Middle frontal gyrus (tissue), 1 donor: ENCODE measurements at regions not wholly inside any gene's neighbourhood (a gene's known extent, or its start where the extent isn't known, plus 50 kb on each side); places are given as distances from the start of the nearest gene placed in this dataset.
A peak's percentile ranks its signal among the peaks of the same experiment; 100 is the strongest.

ENCODE experiments used
- DNase-seq: peaks from one replicate; pipeline ENCODE4 v3.0.0-alpha.2; 2015; ENCODE audit warnings: low spot score; ENCODE audit errors: extremely low spot score

- no peak for DNase-seq
These were observed 175.7 kb upstream of the POU3F3 start for GRCh38 chr2:104678181-104678580.

DNA sequence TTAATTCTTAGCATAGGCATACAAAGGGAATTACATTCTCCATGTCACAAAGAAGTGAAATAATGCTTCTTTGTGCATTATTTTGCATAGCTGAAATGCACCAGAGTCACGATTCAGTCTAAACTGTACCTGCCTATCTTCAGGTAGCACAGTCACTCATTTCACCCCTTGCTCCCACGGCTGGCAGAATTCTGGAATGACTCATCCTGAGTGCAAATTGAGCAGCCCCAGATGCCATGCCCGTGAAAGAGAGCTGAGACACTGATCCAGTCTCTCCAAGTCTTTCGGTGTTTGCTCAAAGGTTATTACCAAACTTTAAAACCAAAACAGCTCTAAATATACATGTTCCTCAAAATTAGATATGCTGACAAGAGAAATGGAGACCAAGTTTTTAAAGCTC lies 168.3 kb upstream of the POU3F3 start:
- DNase-seq, result no peak

DNA sequence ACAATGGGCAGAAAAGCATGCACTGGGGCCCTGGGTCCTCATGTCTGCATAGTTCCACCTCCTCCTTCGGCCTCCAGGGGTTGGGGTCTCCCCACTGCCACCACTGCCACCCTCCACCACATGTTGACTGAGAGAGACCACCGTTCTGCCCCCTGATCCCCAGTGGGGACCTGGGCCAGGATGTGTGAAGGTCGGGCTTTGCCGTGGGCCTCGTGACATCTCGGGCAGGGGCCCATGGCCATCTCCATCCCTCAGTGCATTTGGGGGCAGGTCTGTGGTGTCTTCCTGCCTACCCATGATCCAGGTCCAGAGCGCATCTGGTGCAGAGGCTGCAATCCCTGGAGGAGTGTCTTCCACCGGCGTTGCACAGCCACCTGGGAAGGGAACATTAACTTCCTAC lies 166.8 kb upstream of the POU3F3 start:
- DNase-seq, result no peak

- no peak for DNase-seq
These were observed 163.5 kb upstream of the POU3F3 start for GRCh38 chr2:104690255-104690984.

DNA sequence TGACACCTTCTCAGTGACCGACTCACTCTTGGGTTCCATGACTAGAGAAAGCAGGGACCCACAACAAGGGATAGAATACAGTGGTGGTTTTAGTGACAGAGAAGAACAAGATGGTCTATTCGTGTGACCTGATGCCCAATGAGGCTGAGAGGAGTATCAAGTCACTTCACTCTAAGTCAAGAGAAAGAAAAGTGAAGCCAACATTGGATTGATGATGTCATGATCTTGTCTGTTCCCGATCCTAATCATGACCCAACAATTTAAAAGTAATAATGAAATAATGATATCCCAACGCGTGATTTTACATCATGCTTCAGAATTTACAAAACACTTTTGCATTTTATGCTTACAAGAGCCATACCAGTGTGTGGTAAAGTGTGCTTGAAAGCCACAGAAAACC lies 155.6 kb upstream of the POU3F3 start:
- DNase-seq, result no peak

DNA sequence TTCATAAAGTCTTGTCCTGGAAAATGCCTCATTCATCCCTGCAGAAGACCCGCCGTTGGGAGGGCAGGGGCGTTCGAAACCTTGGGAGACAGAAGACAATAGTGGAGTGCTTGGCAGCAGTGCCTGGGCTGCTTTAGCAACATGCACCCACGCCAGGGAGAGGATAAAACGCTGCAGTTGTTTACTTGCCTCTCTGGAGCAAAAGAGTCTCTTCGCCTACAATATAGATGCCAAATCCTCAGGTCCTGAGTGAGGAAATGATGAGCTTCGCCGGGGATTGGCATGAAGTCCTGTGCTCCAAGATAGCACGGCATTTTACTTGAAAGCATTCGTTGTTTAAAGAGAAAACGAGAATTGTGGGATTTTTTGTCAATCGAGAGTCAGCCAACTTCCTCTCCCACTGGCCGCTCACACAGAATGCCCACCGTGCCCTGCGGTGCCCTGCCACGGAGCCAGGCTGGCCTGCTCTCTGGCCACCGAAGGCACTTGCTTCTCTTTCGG lies 152.5 kb upstream of the POU3F3 start:
- DNase-seq, result peak; percentile 37

- DNase-seq, result no peak
These were observed 151.7 kb upstream of the POU3F3 start for GRCh38 chr2:104702031-104702850.

DNA sequence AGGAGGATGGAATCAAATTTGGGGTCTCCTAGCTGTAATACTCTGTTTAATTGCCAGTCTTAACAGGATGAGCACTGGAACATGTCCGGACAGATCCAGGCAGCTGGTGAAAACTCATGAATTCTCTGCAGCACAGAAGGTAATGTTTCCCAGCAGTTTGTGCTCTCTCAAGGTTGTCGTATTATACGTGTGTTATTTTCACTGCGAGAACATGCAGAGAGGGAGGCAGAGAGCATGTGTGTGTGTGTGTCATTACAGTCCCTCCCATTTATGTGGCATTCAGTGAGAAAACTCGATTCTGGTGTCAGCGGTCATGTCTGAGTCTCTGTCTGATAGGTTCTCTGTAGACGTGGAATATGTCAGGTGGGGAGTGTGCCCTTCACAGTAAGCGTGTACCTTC lies 150.2 kb upstream of the POU3F3 start:
- DNase-seq, result no peak

DNA sequence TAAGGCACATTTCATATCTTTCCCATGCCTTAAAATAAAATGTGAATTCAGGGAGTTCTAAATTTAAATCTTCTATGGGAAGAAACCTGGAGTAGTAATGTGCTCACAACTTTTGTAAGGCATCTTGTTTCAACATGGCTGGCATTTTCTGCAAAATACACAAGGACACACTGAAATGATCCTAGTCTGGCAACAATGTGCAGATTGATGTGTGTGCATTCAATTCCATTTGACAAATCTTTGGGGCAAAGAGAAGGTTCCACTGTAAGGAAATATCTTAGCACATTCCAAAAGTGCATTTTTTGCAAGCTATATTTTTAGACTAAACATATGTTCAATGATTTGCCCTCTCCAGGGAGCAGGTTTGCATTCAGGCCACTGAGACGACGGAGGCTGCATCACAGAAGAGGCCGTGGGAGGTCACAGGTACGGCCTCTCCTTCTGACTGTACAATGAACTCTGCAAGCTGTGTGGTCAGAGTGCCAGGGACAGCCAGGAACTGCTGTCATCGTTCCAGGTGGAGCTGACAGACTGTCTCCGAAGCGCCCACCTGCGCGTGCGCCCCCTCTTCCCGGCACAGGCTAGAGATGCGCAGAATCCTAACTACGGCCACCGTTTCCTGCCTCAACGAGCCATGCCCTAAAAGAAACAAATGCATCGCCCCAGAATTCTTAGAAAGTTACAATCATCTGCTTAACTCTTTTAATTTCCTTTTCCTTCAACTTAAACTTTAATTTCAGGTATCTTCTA lies 149.2 kb upstream of the POU3F3 start:
- no peak for DNase-seq

DNA sequence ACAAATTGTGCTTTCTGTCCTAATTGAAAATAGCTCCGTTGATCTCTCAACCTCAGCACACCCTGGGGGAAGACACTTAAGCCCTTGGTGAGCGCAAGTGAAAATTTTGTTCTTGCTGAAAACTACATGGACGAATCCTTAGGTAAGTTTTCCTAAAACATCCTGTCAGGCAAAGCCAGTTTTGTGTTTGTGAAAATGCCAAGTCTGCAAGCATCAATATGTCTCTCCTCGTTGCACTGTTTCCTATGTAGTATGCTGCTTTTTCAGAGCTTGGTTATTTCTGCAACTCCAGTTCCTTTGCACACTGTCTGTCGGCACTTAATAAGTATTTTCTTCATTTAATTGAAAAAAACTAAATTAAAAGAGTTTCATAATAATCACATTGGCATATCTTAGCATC lies 146.9 kb upstream of the POU3F3 start:
- DNase-seq, result no peak

DNA sequence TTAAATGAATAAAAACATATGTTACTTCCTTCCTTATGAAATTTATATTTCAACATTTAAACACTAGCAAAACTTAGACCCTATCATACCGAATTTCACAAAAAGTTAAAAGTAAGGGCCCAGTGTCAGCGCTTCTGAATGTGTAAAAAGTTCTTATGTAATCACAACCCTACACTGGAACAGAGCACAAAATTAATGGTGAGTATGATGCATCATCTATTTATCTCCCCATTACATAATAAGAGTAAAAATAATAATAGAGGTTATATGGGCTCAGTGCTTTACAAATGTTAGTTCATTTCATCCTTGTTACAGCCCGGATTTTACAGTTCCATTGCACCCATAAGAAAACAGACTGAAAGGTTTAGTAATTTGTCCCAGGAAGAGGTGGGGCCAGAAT lies 144.9 kb upstream of the POU3F3 start:
- DNase-seq, result no peak

DNA sequence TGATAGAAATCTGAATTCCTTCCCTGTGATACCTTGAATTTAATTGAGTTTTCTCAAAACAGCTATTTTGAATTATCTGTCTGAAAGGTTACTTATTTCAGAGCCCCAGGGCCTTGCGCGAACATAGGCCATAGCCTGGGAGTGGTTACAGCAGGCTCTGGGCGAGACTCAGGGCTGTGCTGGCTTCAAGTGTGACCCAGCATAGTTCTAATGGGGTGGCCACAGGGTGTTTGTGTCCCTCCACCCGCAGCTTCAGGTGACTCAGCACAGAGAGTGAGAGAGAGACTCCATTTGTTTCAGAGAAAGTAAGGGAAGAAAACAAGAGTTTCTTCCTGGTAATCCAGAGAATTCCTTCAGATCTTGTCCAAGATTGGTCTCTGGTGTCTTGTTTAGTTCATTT lies 137.9 kb upstream of the POU3F3 start:
- DNase-seq, result no peak

GRCh38 chr2:104733226-104733943 lies 120.5 kb upstream of the POU3F3 start:
- no peak for DNase-seq

GRCh38 chr2:104734937-104735586 lies 118.9 kb upstream of the POU3F3 start:
- DNase-seq, result no peak

DNA sequence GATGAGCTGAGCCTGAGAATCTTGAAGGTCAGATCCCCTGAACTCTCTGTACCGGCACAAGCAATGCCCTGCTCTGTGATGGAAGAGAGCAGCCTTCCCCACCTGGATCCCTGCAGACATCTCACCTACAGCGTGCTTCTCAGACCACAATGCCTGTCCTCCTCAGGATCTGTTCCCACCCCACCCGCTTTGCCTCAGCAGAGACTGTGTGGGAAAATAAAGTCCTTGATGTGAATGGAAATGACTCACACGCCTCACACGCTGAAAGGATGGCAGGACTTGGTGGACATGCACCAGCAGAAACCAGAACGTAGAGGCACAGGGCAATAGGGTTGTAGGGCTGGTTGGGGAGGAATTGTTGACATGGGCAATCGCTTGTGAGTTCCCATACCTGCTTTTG lies 117.9 kb upstream of the POU3F3 start:
- DNase-seq, result no peak

- DNase-seq, result no peak
These were observed 112.1 kb upstream of the POU3F3 start for GRCh38 chr2:104741860-104742259.

- no peak for DNase-seq
These were observed 109.4 kb upstream of the POU3F3 start for GRCh38 chr2:104744537-104744936.

- no peak for DNase-seq
These were observed 108.1 kb upstream of the POU3F3 start for GRCh38 chr2:104745846-104746245.

DNA sequence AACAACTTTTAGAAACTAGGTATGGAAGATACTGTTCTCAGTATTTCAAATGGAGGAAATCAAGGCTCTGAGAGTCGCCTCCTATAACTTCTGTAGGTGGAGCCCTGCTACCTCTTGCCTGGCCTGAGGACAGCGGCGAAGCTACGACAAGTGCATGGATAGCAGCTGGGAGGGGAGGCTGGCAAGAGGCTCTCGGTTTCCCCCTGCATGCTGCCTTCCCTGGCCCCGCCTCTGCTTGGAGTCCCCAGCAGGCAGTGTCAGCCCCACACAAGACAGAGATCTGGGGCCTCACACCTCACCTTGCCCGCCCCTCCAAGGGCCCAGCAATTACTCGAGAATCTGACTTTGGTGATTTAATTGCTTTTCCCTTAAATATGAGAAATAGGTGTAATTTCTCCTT lies 107.6 kb upstream of the POU3F3 start:
- no peak for DNase-seq

DNA sequence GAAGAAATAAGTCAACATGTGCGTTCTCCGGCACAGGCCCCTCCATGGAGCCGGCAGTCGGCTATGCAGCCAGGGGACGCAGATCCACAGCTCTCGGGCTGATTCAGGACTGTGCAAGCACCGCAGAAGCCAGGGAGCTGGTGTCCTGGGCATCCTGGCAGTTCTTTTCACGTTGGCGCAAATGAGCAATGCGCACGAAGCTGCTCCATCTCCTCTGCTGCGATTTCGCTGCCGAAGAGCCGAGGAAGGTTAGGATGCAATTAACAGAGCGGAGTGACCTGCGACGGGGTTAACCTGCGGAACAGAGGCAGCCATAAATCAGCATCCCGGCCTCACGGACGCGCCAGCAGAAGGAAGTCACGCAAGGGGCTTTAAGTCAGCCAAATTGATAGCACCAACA lies 107.1 kb upstream of the POU3F3 start:
- no peak for DNase-seq
